Tibial artery (tissue), 4 donors: ENCODE measurements at regions not wholly inside any gene's neighbourhood (a gene's known extent, or its start where the extent isn't known, plus 50 kb on each side); places are given as distances from the start of the nearest gene placed in this dataset.
A peak's percentile ranks its signal among the peaks of the same experiment; 100 is the strongest.

ENCODE experiments used
- DNase-seq, 2 donors: peaks; one replicate each; pipeline ENCODE4 v3.0.0-alpha.2; 2019
- H3K27ac ChIP-seq, 2 donors: fragments of 200-600 bp; sonication (generic) in 1 of 2; 1 replicate in 1 of 2; 2 replicates in 1 of 2; pipeline ENCODE4 v1.5.1; 2018 to 2019; ENCODE audit warnings: mild to moderate bottlenecking in 1 of 2
- H3K27me3 ChIP-seq, 2 donors: fragments of 200-600 bp; sonication (generic) in 1 of 2; one replicate each; pipeline versions ENCODE4 v1.5.1 to v1.6.0; 2016 to 2019
- H3K36me3 ChIP-seq, 3 donors: fragments of 200-600 bp; sonication (generic) in 2 of 3; one replicate each; pipeline ENCODE4 v1.5.1; 2016 to 2019; ENCODE audit warnings: mild to moderate bottlenecking in 2 of 3
- H3K4me1 ChIP-seq, 4 donors: fragments of 200-600 bp; sonication (generic) in 2 of 4; 1 replicate in 3 of 4; 2 replicates in 1 of 4; pipeline ENCODE4 v1.5.1; 2016 to 2019
- H3K4me3 ChIP-seq, 2 donors: fragments of 200-600 bp; sonication (generic) in 1 of 2; 1 replicate in 1 of 2; 2 replicates in 1 of 2; pipeline ENCODE4 v1.5.1; 2018 to 2019; ENCODE audit warnings: mild to moderate bottlenecking in 2 of 2
- H3K9me3 ChIP-seq, 3 donors: fragments of 200-600 bp; sonication (generic) in 1 of 3; one replicate each; pipeline ENCODE4 v1.5.1; 2016 to 2019
- intact Hi-C: fragments of 100-400 bp; cut with DNase I; formaldehyde crosslinking; loops from one replicate; pipeline ENCODE4 v1.15.0; 2023; ENCODE audit warnings: low total_unique reads
- TF ChIP-seq, protein P1 (sequence below), 2 experiments: fragments of 200-600 bp in 1 of 2; fragments of 450-650 bp in 1 of 2; IDR thresholded peaks; one replicate each; pipeline ENCODE4 v1.5.1; 2017 to 2019; ENCODE audit warnings: antibody characterized with exemption in 2 of 2, mild to moderate bottlenecking in 1 of 2, moderate library complexity in 1 of 2

DNA sequence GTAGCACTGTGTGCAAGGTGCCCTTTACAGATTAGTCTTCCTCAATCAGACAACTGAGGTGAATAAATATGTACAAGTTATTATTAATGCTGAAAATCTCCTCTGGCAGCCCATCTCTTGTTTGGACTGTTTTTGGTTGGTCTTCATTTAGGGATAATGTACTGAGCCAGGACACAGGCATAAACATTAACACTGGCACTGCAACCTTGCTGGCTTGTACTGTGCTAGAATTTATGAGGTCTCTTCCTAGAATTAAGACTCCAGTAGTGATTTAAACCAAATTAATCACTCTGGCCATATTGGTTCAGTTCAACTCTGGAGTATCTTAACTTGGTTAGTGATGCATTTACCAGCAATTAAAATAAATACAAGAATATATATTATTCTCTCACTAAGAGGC is 244.7 kb upstream of the GK2 start:
- Histone ChIP-seq H3K27me3 (no peaks in the 10 kb centered on the region), H3K9me3 (peaks cover 0 to 9% (median 0%) of the 10 kb centered on the region in 3 donors), H3K27ac (peak overlapping the region; percentile 57 to 60), H3K4me1 (peaks cover 0 to 38% (median 14%) of the 10 kb centered on the region in 4 donors), H3K36me3 (no peaks in the 10 kb centered on the region), H3K4me3 (no peak overlapping the region)
- DNase-seq, result no peak
- TF ChIP-seq, protein P1, sequence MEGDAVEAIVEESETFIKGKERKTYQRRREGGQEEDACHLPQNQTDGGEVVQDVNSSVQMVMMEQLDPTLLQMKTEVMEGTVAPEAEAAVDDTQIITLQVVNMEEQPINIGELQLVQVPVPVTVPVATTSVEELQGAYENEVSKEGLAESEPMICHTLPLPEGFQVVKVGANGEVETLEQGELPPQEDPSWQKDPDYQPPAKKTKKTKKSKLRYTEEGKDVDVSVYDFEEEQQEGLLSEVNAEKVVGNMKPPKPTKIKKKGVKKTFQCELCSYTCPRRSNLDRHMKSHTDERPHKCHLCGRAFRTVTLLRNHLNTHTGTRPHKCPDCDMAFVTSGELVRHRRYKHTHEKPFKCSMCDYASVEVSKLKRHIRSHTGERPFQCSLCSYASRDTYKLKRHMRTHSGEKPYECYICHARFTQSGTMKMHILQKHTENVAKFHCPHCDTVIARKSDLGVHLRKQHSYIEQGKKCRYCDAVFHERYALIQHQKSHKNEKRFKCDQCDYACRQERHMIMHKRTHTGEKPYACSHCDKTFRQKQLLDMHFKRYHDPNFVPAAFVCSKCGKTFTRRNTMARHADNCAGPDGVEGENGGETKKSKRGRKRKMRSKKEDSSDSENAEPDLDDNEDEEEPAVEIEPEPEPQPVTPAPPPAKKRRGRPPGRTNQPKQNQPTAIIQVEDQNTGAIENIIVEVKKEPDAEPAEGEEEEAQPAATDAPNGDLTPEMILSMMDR (IDR thresholded peaks at IDR 0.05), result no peak
- intact Hi-C loops, result no loop called here

DNA sequence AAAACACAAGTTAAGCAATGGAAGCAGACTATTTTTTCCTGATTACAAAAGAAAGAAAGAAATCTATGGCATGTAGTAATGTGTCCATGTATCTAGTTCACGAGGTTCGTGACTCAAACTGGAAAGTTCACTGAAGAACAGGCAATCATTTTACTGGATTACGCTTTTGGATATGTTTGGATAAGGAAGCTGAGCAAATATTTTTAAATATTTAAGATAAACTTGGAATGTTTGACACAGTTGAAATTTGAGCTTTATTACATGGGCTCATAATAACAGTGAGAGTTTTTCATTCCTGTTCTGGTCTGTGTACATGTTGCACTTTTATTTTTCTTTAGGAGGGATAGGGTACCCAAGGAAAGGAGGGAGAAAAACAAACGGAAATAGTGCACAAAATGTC is 244.2 kb upstream of the GK2 start:
- Histone ChIP-seq H3K4me3 (no peak overlapping the region), H3K9me3 (peaks cover 0 to 4% (median 0%) of the 10 kb centered on the region in 3 donors), H3K36me3 (no peaks in the 10 kb centered on the region), H3K4me1 (peaks cover 0 to 38% (median 14%) of the 10 kb centered on the region in 4 donors), H3K27me3 (no peaks in the 10 kb centered on the region), H3K27ac (peak overlapping the region; percentile 57 to 60)
- TF ChIP-seq, protein P1 (IDR thresholded peaks at IDR 0.05), result no peak
- intact Hi-C loops, result no loop called here
- no peak for DNase-seq

DNA sequence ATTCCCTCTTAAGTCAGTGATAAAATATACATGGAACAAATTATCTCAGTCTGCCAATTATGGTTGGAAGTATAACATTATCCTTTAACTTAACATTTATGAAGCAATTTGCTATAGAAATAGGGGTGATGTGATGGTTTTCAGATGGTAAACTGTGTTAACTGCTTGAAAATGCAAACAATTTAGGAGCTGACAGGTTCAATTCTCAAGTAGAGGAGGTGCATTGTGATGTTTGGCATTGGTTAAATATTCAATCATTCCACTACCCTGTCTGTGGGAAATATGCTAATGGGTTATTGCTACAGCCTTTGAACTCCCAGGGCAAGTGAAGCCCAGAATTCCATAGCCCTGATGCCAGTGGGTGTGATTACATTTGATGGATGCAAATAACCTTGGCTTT is 243.4 kb upstream of the GK2 start:
- no peaks in the 10 kb centered on the region for H3K36me3 ChIP-seq
- intact Hi-C loops, result no loop called here
- H3K4me3 ChIP-seq, result no peak overlapping the region
- H3K27ac ChIP-seq, result peak overlapping the region; percentile 57 to 60
- DNase-seq, result no peak
- H3K4me1 ChIP-seq, result peaks cover 0 to 38% (median 14%) of the 10 kb centered on the region in 4 donors
- no peaks in the 10 kb centered on the region for H3K27me3 ChIP-seq
- H3K9me3 ChIP-seq, result no peaks in the 10 kb centered on the region
- TF ChIP-seq, protein P1 (IDR thresholded peaks at IDR 0.05), result no peak

DNA sequence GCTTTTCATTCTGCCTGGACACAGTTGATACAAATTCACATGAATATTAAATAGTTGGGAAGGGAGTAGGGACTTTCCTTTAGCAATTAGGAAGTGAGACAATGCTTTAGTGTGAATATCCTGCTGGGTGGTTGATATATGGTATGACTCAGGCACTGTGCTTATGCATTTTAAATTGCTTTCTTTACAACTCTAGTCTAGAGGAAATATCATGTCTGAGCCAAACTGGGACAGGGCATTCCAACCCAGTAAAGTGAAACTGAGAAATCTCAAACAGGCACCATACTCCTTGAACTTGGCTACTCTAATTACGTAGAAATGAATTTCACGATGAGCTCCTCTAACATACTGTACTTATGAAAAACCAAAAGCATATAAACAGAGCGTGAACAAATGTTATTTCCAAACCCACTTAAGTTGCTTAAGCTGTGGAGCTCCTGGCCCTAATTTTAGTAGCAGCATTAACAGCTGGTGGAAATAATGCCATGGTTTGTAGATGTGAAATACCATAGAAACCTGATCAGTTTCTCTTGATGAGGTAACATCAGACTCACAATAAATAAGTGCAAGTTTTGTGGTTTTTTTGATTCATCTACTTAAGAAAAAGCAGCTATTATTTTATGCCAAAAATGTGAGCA is 242.9 kb upstream of the GK2 start:
- Histone ChIP-seq H3K27me3 (no peaks in the 10 kb centered on the region), H3K27ac (peak overlapping the region; percentile 57 to 60), H3K4me1 (peaks cover 0 to 38% (median 14%) of the 10 kb centered on the region in 4 donors), H3K36me3 (no peaks in the 10 kb centered on the region), H3K4me3 (no peak overlapping the region), H3K9me3 (no peaks in the 10 kb centered on the region)
- TF ChIP-seq, protein P1 (IDR thresholded peaks at IDR 0.05), result no peak
- DNase-seq, result no peak
- intact Hi-C loops, result no loop called here

DNA sequence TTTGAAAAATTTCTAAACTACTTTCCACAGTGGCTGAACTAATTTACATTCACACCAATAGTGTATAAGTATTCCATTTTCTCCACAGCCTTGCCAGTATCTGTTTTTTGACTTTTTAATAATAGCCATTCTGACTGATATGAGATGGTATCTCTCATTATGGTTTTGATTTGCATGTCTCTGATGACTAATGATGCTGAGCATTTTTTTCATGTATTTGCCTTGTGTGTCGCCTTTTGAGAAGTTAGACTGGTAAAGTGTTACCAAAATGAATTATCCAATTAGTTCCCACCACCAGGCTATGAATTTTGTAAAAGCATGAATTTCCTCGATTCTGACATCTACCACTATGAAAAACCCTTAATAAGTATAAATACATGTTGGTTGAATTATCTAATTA is 242.2 kb upstream of the GK2 start:
- Histone ChIP-seq H3K36me3 (no peaks in the 10 kb centered on the region), H3K27me3 (no peaks in the 10 kb centered on the region), H3K4me1 (peaks cover 0 to 38% (median 14%) of the 10 kb centered on the region in 4 donors), H3K9me3 (no peaks in the 10 kb centered on the region), H3K27ac (peak overlapping the region; percentile 57 to 60), H3K4me3 (no peak overlapping the region)
- DNase-seq, result no peak
- intact Hi-C loops, result no loop called here
- TF ChIP-seq, protein P1 (IDR thresholded peaks at IDR 0.05), result no peak
